ENCODE measurements at regions not wholly inside any gene's neighbourhood (a gene's known extent, or its start where the extent isn't known, plus 50 kb on each side); places are given as distances from the start of the nearest gene placed in this dataset.

- H3K27ac ChIP-seq: peak overlapping the region; percentile 40 to 75 (median 65)
Measured at GRCh38 chr6:6920987-6921313, 186.8 kb upstream of the RREB1 start.

GRCh38 chr6:6922166-6922565 lies 185.6 kb upstream of the RREB1 start:
- no peak for TF ChIP-seq POLR2A (IDR thresholded peaks at IDR 0.05)
- TF ChIP-seq CTCF (IDR thresholded peaks at IDR 0.05): no peak
- DNase-seq (no peak), ATAC-seq (no peak)
- H3K4me1 ChIP-seq: peaks cover 23% of the 10 kb centered on the region
- no peaks in the 10 kb centered on the region for H3K36me3 ChIP-seq (replicated peaks in 1 of 2; ENCODE audit: insufficient read depth in 1 of 2, low read depth in 2 of 2)
- WGBS, 2 donors: 83 to 100% methylated on average over 1 of the region's 1 CpG
- no peak overlapping the region for H3K27ac ChIP-seq
- no peaks in the 10 kb centered on the region for H3K9me3 ChIP-seq
- no peaks in the 10 kb centered on the region for H3K27me3 ChIP-seq
- intact Hi-C loops (cut with DNase I): no loop called here
- no peak overlapping the region for H3K4me3 ChIP-seq

More at GRCh38 chr6:6920987-6921313, 186.8 kb upstream of the RREB1 start:
- TF ChIP-seq POLR2A (IDR thresholded peaks at IDR 0.05): no peak
- TF ChIP-seq CTCF (IDR thresholded peaks at IDR 0.05): no peak
- intact Hi-C loops (cut with DNase I): no loop called here
- DNase-seq (peak; percentile 63 to 84 (median 82)), ATAC-seq (peak; percentile 85)
- H3K9me3 ChIP-seq: no peaks in the 10 kb centered on the region
- WGBS, 2 donors: 46 to 52% methylated on average over 7 of the region's 7 CpGs
- no peak overlapping the region for H3K4me3 ChIP-seq
- no peaks in the 10 kb centered on the region for H3K27me3 ChIP-seq
- no peaks in the 10 kb centered on the region for H3K36me3 ChIP-seq (replicated peaks in 1 of 2; ENCODE audit: insufficient read depth in 1 of 2, low read depth in 2 of 2)
- peaks cover 32% of the 10 kb centered on the region for H3K4me1 ChIP-seq

DNA sequence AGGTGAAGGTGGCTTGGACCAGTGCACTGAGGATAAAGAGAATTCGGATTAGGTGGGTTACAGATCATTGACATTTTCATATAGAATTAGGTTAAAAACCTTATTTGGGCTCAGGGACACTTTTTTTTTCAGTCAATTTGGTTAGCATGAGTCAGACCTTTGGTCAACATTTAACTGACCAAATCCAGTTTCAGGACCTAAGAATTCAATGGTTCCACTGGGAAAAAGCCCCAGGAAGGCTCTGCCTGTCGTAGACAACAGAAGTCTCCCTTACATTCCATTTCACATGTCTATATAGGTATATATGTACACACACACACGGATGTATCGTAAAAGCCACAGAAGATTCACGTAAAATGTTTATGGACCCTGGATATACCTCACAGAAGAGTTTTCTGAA lies 184.2 kb upstream of the RREB1 start:
- Histone ChIP-seq H3K36me3 (replicated peaks in 1 of 2; ENCODE audit: insufficient read depth in 1 of 2, low read depth in 2 of 2) (no peaks in the 10 kb centered on the region), H3K4me1 (peaks cover 23% of the 10 kb centered on the region), H3K27me3 (no peaks in the 10 kb centered on the region), H3K4me3 (no peak overlapping the region), H3K27ac (no peak overlapping the region), H3K9me3 (no peaks in the 10 kb centered on the region)
- ATAC-seq: no peak
- TF ChIP-seq CTCF (IDR thresholded peaks at IDR 0.05): no peak
- DNase-seq: no peak
- WGBS, 2 donors: 75 to 78% methylated on average over 5 of the region's 5 CpGs
- intact Hi-C loops (cut with DNase I): no loop called here

DNA sequence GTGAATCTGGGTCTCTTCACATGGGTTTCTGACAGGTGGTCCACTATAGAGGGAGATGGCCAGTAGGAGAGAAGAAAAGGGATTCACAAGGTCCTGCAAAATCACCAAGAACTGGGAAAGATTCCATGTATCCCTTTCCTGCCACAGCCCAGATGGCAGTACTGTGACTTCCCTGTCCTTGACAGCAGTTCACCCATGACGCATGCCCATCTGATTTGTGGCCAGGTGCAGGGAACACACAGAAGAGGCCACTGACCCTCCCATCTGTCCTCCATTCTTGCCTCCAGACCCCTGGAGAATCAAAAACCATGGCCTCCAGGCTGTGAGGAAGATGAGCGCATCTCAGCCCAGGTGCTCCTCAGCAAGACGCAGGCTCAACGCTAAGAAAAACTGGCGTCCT lies 183.1 kb upstream of the RREB1 start:
- ATAC-seq: no peak
- TF ChIP-seq CTCF (IDR thresholded peaks at IDR 0.05): no peak
- no peak for TF ChIP-seq POLR2A (IDR thresholded peaks at IDR 0.05)
- DNase-seq: peak in 2 of 4 donors; percentile 17 to 22
- intact Hi-C loops (cut with DNase I): no loop called here
- Histone ChIP-seq H3K4me1 (peaks cover 23% of the 10 kb centered on the region), H3K9me3 (no peaks in the 10 kb centered on the region), H3K27ac (no peak overlapping the region), H3K27me3 (no peaks in the 10 kb centered on the region), H3K4me3 (no peak overlapping the region), H3K36me3 (replicated peaks in 1 of 2; ENCODE audit: insufficient read depth in 1 of 2, low read depth in 2 of 2) (no peaks in the 10 kb centered on the region)
- WGBS, 2 donors: 85 to 92% methylated on average over 5 of the region's 5 CpGs

DNA sequence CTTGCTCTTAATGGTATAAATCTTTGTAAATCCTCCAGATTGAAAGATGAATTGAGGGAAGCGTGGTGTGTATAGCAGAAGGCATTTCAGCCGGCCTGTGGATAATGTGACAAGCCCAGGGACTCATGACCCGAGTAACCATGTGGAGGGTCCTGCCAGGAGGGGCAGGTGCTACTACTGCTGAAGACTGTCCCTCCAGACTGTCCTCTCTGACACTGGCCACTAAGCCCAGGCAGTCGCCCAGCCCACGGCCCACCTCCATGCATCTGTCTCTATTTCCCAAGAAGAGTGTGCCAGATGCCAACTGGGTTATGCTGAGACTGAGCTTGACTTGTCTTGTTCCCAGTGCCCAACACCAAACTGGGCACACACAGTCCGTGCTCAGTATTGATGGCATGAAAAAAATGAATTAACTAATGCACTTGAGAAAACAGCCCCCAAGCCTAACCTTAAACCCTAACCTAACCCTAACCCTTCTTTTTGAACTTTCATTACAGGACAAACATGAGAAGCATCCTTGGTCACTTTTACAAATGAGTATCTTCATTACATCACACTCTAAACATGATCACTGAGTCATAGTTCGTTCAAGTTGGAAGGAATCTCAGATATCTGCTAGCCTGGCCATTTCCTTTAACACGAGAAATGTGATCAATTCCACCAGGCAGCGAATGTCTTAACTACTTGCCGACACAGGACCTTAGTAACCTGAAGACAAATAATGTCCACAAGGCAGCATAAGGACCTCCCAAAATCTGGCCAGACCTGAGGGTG lies 182.2 kb upstream of the RREB1 start:
- Histone ChIP-seq H3K27ac (no peak overlapping the region), H3K9me3 (no peaks in the 10 kb centered on the region), H3K4me3 (no peak overlapping the region), H3K27me3 (no peaks in the 10 kb centered on the region), H3K4me1 (peaks cover 14% of the 10 kb centered on the region), H3K36me3 (replicated peaks in 1 of 2; ENCODE audit: insufficient read depth in 1 of 2, low read depth in 2 of 2) (no peaks in the 10 kb centered on the region)
- WGBS, 2 donors: 91 to 93% methylated on average over 9 to 10 of the region's 10 CpGs
- ATAC-seq (no peak), DNase-seq (no peak)
- TF ChIP-seq CTCF (IDR thresholded peaks at IDR 0.05) (no peak), POLR2A (IDR thresholded peaks at IDR 0.05) (no peak)
- intact Hi-C loops (cut with DNase I): no loop called here

Measured in body of pancreas (tissue), 4 donors.